ENCODE measurements at regions not wholly inside any gene's neighbourhood (a gene's known extent, or its start where the extent isn't known, plus 50 kb on each side); places are given as distances from the start of the nearest gene placed in this dataset.

- TF ChIP-seq CTCF (IDR thresholded peaks at IDR 0.05; ENCODE audit: low read length) (no peak), EZH2phosphoT487 (IDR thresholded peaks at IDR 0.05; ENCODE audit: low read length) (no peak)
Measured at GRCh38 chr6:108766886-108767285, 81.3 kb upstream of the ARMC2 start.
